ENCODE measurements at regions not wholly inside any gene's neighbourhood (a gene's known extent, or its start where the extent isn't known, plus 50 kb on each side); places are given as distances from the start of the nearest gene placed in this dataset.

- no peak for TF ChIP-seq CTCF (IDR thresholded peaks at IDR 0.05; ENCODE audit: low read depth, low read length)
- no peak for TF ChIP-seq POLR2A (IDR thresholded peaks at IDR 0.05; ENCODE audit: extremely low read depth, insufficient read length)
- TF ChIP-seq MAX (IDR thresholded peaks at IDR 0.05; ENCODE audit: low read depth, low read length), result no peak
- no peak for TF ChIP-seq MYC (IDR thresholded peaks at IDR 0.05; ENCODE audit: low read depth, low read length)
These were observed 231.9 kb upstream of the ARGLU1 start for GRCh38 chr13:106799781-106800335.

Data from NB4 (cell line).